ENCODE measurements at regions not wholly inside any gene's neighbourhood (a gene's known extent, or its start where the extent isn't known, plus 50 kb on each side); places are given as distances from the start of the nearest gene placed in this dataset.

GRCh38 chr6:100176311-100176950 is 182.4 kb upstream of the MCHR2 start:
- TF ChIP-seq, protein P1, sequence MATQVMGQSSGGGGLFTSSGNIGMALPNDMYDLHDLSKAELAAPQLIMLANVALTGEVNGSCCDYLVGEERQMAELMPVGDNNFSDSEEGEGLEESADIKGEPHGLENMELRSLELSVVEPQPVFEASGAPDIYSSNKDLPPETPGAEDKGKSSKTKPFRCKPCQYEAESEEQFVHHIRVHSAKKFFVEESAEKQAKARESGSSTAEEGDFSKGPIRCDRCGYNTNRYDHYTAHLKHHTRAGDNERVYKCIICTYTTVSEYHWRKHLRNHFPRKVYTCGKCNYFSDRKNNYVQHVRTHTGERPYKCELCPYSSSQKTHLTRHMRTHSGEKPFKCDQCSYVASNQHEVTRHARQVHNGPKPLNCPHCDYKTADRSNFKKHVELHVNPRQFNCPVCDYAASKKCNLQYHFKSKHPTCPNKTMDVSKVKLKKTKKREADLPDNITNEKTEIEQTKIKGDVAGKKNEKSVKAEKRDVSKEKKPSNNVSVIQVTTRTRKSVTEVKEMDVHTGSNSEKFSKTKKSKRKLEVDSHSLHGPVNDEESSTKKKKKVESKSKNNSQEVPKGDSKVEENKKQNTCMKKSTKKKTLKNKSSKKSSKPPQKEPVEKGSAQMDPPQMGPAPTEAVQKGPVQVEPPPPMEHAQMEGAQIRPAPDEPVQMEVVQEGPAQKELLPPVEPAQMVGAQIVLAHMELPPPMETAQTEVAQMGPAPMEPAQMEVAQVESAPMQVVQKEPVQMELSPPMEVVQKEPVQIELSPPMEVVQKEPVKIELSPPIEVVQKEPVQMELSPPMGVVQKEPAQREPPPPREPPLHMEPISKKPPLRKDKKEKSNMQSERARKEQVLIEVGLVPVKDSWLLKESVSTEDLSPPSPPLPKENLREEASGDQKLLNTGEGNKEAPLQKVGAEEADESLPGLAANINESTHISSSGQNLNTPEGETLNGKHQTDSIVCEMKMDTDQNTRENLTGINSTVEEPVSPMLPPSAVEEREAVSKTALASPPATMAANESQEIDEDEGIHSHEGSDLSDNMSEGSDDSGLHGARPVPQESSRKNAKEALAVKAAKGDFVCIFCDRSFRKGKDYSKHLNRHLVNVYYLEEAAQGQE (IDR thresholded peaks at IDR 0.05; ENCODE audit: insufficient replicate concordance, low read depth), result no peak
- TF ChIP-seq GABPA (IDR thresholded peaks at IDR 0.05; ENCODE audit: low read depth) (no peak), POLR2AphosphoS5 (IDR thresholded peaks at IDR 0.05; ENCODE audit: low read depth) (no peak), SPI1 (IDR thresholded peaks at IDR 0.05; ENCODE audit: borderline replicate concordance, low read depth) (no peak), CTCF (IDR thresholded peaks at IDR 0.05; ENCODE audit: insufficient read depth, low read length) (no peak)
- Histone ChIP-seq H3K27ac (replicated peaks) (no peak overlapping the region), H3K4me3 (replicated peaks; ENCODE audit: insufficient read depth, low read length) (no peak overlapping the region), H3K27me3 (ENCODE audit: insufficient read depth, poor library complexity, severe bottlenecking) (peaks cover 2% of the 10 kb centered on the region)
- no peak for DNase-seq (ENCODE audit: low read depth in 1 of 2, low spot score in 1 of 2)

DNA sequence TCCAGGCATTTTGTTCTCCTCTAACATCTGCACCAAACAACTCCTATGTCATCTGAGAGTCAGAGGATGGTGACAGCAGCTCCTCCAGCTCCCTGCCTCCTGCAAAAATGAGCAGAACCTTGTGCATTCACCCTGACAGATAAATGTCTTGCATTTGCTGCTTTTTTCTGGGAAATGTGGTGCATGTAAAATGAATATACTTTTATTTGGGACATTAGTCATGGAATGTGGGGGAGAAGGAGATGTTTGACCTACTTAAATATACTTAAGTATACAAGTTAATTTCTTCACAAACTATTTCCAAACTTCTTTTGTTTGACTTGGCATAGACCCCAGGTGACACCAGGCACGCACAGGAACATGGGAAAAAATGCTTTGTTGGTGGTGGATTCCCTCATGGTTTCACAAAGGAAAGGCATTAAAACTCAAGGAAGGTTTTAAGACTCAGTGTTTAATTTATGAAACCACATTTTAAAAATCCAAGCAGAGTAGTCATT is 181.8 kb upstream of the MCHR2 start:
- no peak overlapping the region for H3K4me3 ChIP-seq (replicated peaks; ENCODE audit: insufficient read depth, low read length)
- peaks cover 2% of the 10 kb centered on the region for H3K27me3 ChIP-seq (ENCODE audit: insufficient read depth, poor library complexity, severe bottlenecking)
- TF ChIP-seq SPI1 (IDR thresholded peaks at IDR 0.05; ENCODE audit: borderline replicate concordance, low read depth) (no peak), GABPA (IDR thresholded peaks at IDR 0.05; ENCODE audit: low read depth) (no peak), CTCF (IDR thresholded peaks at IDR 0.05; ENCODE audit: insufficient read depth, low read length) (no peak), POLR2AphosphoS5 (IDR thresholded peaks at IDR 0.05; ENCODE audit: low read depth) (no peak)
- TF ChIP-seq, protein P1 (IDR thresholded peaks at IDR 0.05; ENCODE audit: insufficient replicate concordance, low read depth), result no peak
- no peak for DNase-seq (ENCODE audit: low read depth in 1 of 2, low spot score in 1 of 2)
- no peak overlapping the region for H3K27ac ChIP-seq (replicated peaks)

- no peak for DNase-seq (ENCODE audit: low read depth in 1 of 2, low spot score in 1 of 2)
- Histone ChIP-seq H3K27ac (replicated peaks) (no peak overlapping the region), H3K27me3 (ENCODE audit: insufficient read depth, poor library complexity, severe bottlenecking) (peaks cover 2% of the 10 kb centered on the region), H3K4me3 (replicated peaks; ENCODE audit: insufficient read depth, low read length) (no peak overlapping the region)
- no peak for TF ChIP-seq GABPA (IDR thresholded peaks at IDR 0.05; ENCODE audit: low read depth)
- no peak for TF ChIP-seq SPI1 (IDR thresholded peaks at IDR 0.05; ENCODE audit: borderline replicate concordance, low read depth)
- TF ChIP-seq POLR2AphosphoS5 (IDR thresholded peaks at IDR 0.05; ENCODE audit: low read depth), result no peak
- TF ChIP-seq CTCF (IDR thresholded peaks at IDR 0.05; ENCODE audit: insufficient read depth, low read length), result no peak
- TF ChIP-seq, protein P1 (IDR thresholded peaks at IDR 0.05; ENCODE audit: insufficient replicate concordance, low read depth), result no peak
Observed at GRCh38 chr6:100173211-100173610, 179.2 kb upstream of the MCHR2 start.

All from HL-60 (cell line).